T-cell (primary cell): ENCODE measurements at regions not wholly inside any gene's neighbourhood (a gene's known extent, or its start where the extent isn't known, plus 50 kb on each side); places are given as distances from the start of the nearest gene placed in this dataset.

ENCODE experiments used
- ATAC-seq, 4 experiments: fragments of 200-7000 bp in 3 of 4; fragments of 150-1000 bp in 1 of 4; cut with Tn5 transposase; replicated peaks in 1 of 4; 1 replicate in 3 of 4; 2 replicates in 1 of 4; pipeline ENCODE4 v1.10.0; 2021; ENCODE audit warnings: moderate library complexity in 3 of 4, mild to moderate bottlenecking in 2 of 4, moderate number of reproducible peaks in 1 of 4
- CTCF ChIA-PET, 2 donors: fragments of 300-600 bp; sonication (Branson Sonifier 250); formaldehyde crosslinking; loops; one replicate each; lab custom pipeline; 2022; ENCODE audit warnings: antibody characterized with exemption in 2 of 2; lab: Charles Lee
- POLR2A ChIA-PET, 2 donors: fragments of 300-600 bp; sonication (Branson Sonifier 250); formaldehyde crosslinking; loops; one replicate each; lab custom pipeline; 2022; ENCODE audit warnings: antibody characterized with exemption in 2 of 2; lab: Charles Lee
- DNase-seq, 35 experiments: peaks; one replicate each; pipeline versions ENCODE4 v3.0.0 to v3.0.0-alpha.2; 2013 to 2023
- H3K27ac ChIP-seq: one replicate; pipeline ENCODE4 v1.5.1; 2013; ENCODE audit warnings: low read length
- H3K27me3 ChIP-seq, 2 experiments: replicated peaks in 1 of 2; 1 replicate in 1 of 2; 2 replicates in 1 of 2; pipeline versions ENCODE4 v1.6.1 to v1.7.0; 2013; ENCODE audit warnings: low read length in 1 of 2, mixed read lengths in 1 of 2; ENCODE audit not compliant: control insufficient read depth in 2 of 2, insufficient read depth in 2 of 2; ENCODE audit errors: extremely low read depth in 1 of 2
- H3K36me3 ChIP-seq, 2 donors: 1 replicate in 1 of 2; 2 replicates in 1 of 2; pipeline versions ENCODE4 v1.6.1 to v1.7.0; 2013; ENCODE audit warnings: low read length in 1 of 2; ENCODE audit not compliant: control insufficient read depth in 2 of 2, insufficient read depth in 1 of 2; ENCODE audit errors: extremely low read depth in 1 of 2
- H3K4me1 ChIP-seq, 2 experiments: 1 replicate in 1 of 2; 2 replicates in 1 of 2; pipeline versions ENCODE4 v1.6.1 to v1.7.0; 2013; ENCODE audit warnings: low read length in 2 of 2, mixed read lengths in 1 of 2; ENCODE audit not compliant: insufficient read depth in 2 of 2, control insufficient read depth in 1 of 2; ENCODE audit errors: extremely low read depth in 1 of 2
- H3K4me3 ChIP-seq, 2 donors: 1 replicate in 1 of 2; 2 replicates in 1 of 2; pipeline versions ENCODE4 v1.5.1 to v1.7.0; 2013; ENCODE audit warnings: mild to moderate bottlenecking in 2 of 2, low read length in 1 of 2, moderate library complexity in 1 of 2; ENCODE audit not compliant: control insufficient read depth in 1 of 2; ENCODE audit errors: extremely low read depth in 1 of 2
- H3K9me3 ChIP-seq: 2 replicates; pipeline ENCODE4 v1.7.0; 2013
- H3K27ac Mint-ChIP-seq, 2 donors: one replicate each; pipeline ENCODE4 v1.8.0; 2020 to 2021; ENCODE audit warnings: mild to moderate bottlenecking in 2 of 2, mixed read lengths in 2 of 2
- H3K27me3 Mint-ChIP-seq, 2 donors: one replicate each; pipeline ENCODE4 v1.8.0; 2021 to 2022; ENCODE audit warnings: mixed read lengths in 2 of 2
- H3K36me3 Mint-ChIP-seq: one replicate; pipeline ENCODE4 v1.8.0; 2021; ENCODE audit warnings: mixed read lengths
- H3K4me1 Mint-ChIP-seq, 3 donors: one replicate each; pipeline ENCODE4 v1.8.0; 2020 to 2022; ENCODE audit warnings: mixed read lengths in 3 of 3, mild to moderate bottlenecking in 1 of 3
- H3K4me3 Mint-ChIP-seq, 3 donors: one replicate each; pipeline ENCODE4 v1.8.0; 2020 to 2022; ENCODE audit warnings: mild to moderate bottlenecking in 3 of 3, mixed read lengths in 3 of 3, moderate library complexity in 3 of 3
- H3K9me3 Mint-ChIP-seq, 3 donors: one replicate each; pipeline ENCODE4 v1.8.0; 2020 to 2022; ENCODE audit warnings: mixed read lengths in 3 of 3
- WGBS: methylation state at CpG from one replicate; pipeline ENCODE4 v1.1.5; 2013; ENCODE audit warnings: missing lambda C conversion rate; ENCODE audit not compliant: insufficient coverage; 5-methylcytosine and 5-hydroxymethylcytosine counted together

GRCh38 chr16:76207270-76207669 is 69.9 kb upstream of the CNTNAP4 start:
- no peaks in the 10 kb centered on the region for H3K27me3 ChIP-seq
- no peaks in the 10 kb centered on the region for H3K4me1 ChIP-seq
- no peaks in the 10 kb centered on the region for H3K9me3 ChIP-seq
- ChIA-PET POLR2A (no interaction called here), CTCF (no interaction called here)
- 43% methylated on average over 3 of the region's 3 CpGs for WGBS
- no peak overlapping the region for H3K27ac Mint-ChIP-seq
- H3K4me1 Mint-ChIP-seq, result no peaks in the 10 kb centered on the region
- H3K27me3 Mint-ChIP-seq, result no peaks in the 10 kb centered on the region
- DNase-seq, result no peak
- no peaks in the 10 kb centered on the region for H3K36me3 ChIP-seq
- H3K9me3 Mint-ChIP-seq, result peaks cover 7 to 26% (median 20%) of the 10 kb centered on the region in 3 donors
- H3K27ac ChIP-seq, result no peak overlapping the region
- no peak overlapping the region for H3K4me3 ChIP-seq
- H3K36me3 Mint-ChIP-seq, result no peaks in the 10 kb centered on the region
- ATAC-seq, result no peak
- H3K4me3 Mint-ChIP-seq, result no peak overlapping the region

- POLR2A ChIA-PET, result no interaction called here
- H3K4me3 Mint-ChIP-seq, result no peak overlapping the region
Observed at GRCh38 chr16:76210157-76210556, 67.0 kb upstream of the CNTNAP4 start.

DNA sequence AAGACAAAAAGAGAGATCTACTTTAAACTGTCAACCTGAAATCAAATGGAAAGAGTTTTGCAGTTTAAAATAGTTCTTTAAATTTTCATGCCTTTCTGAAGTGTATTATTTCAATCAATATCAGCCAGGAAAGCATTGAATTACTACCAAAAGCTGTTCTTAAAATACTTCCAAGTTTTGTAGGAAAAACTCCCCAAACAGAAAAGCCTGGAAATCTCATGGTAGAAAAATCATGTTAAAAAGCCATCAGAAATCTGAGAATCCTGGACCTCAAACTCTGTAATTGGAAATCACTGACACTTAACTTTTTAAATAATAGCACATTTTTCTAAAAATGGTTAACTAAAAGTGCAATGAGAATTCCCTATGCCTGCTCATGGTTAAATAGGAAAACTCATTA is 63.3 kb upstream of the CNTNAP4 start:
- ATAC-seq (no peak), DNase-seq (no peak)
- no peaks in the 10 kb centered on the region for H3K36me3 Mint-ChIP-seq
- H3K27me3 Mint-ChIP-seq, result no peaks in the 10 kb centered on the region
- Histone ChIP-seq H3K4me1 (no peaks in the 10 kb centered on the region), H3K9me3 (no peaks in the 10 kb centered on the region), H3K4me3 (no peak overlapping the region), H3K27me3 (no peaks in the 10 kb centered on the region), H3K36me3 (no peaks in the 10 kb centered on the region), H3K27ac (no peak overlapping the region)
- no peaks in the 10 kb centered on the region for H3K4me1 Mint-ChIP-seq
- CTCF ChIA-PET, result no interaction called here
- no peak overlapping the region for H3K4me3 Mint-ChIP-seq
- no peak overlapping the region for H3K27ac Mint-ChIP-seq
- peaks cover 13 to 19% (median 17%) of the 10 kb centered on the region in 3 donors for H3K9me3 Mint-ChIP-seq
- POLR2A ChIA-PET, result no interaction called here

More at GRCh38 chr16:76210157-76210556, 67.0 kb upstream of the CNTNAP4 start:
- Mint-ChIP-seq H3K9me3 (peaks cover 13 to 21% (median 20%) of the 10 kb centered on the region in 3 donors), H3K27me3 (no peaks in the 10 kb centered on the region), H3K36me3 (no peaks in the 10 kb centered on the region), H3K27ac (no peak overlapping the region), H3K4me1 (no peaks in the 10 kb centered on the region)
- DNase-seq, result no peak
- Histone ChIP-seq H3K36me3 (no peaks in the 10 kb centered on the region), H3K27me3 (no peaks in the 10 kb centered on the region), H3K4me3 (no peak overlapping the region), H3K9me3 (no peaks in the 10 kb centered on the region), H3K4me1 (no peaks in the 10 kb centered on the region), H3K27ac (no peak overlapping the region)
- CTCF ChIA-PET, result no interaction called here
- no peak for ATAC-seq
- WGBS, result 67% methylated on average over 4 of the region's 5 CpGs

DNA sequence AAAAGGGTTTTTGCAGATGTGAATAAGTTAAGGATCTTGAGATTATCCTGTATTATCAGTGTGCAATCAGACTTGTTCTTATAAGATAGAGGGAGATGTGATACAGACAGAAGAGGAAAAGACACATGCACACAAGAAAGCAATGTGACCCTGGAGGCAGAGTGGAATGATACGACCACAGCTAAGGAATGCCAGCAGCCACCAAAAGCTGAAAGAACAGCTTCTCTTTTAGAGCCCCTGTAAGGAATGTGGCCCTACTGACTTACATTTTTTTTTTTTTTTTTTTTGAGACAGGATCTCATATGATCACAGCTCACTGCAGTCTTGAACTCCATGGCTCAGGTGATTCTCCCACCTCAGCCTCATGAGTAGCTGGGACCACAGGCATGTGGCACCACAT is 62.3 kb upstream of the CNTNAP4 start:
- Mint-ChIP-seq H3K27me3 (no peaks in the 10 kb centered on the region), H3K4me1 (no peaks in the 10 kb centered on the region), H3K9me3 (peaks cover 13 to 19% (median 17%) of the 10 kb centered on the region in 3 donors), H3K36me3 (no peaks in the 10 kb centered on the region), H3K27ac (no peak overlapping the region), H3K4me3 (no peak overlapping the region)
- Histone ChIP-seq H3K36me3 (no peaks in the 10 kb centered on the region), H3K27me3 (no peaks in the 10 kb centered on the region), H3K4me1 (no peaks in the 10 kb centered on the region), H3K4me3 (no peak overlapping the region), H3K27ac (no peak overlapping the region), H3K9me3 (no peaks in the 10 kb centered on the region)
- DNase-seq, result no peak
- ChIA-PET POLR2A (no interaction called here), CTCF (no interaction called here)
- WGBS, result 80% methylated on average over 1 of the region's 1 CpG
- ATAC-seq, result no peak

GRCh38 chr16:76222087-76222486 is 55.1 kb upstream of the CNTNAP4 start:
- H3K27me3 Mint-ChIP-seq, result no peaks in the 10 kb centered on the region
- H3K9me3 Mint-ChIP-seq, result peaks cover 0 to 1% (median 0%) of the 10 kb centered on the region in 3 donors
- H3K4me1 ChIP-seq, result no peaks in the 10 kb centered on the region
- H3K27ac Mint-ChIP-seq, result no peak overlapping the region
- no peaks in the 10 kb centered on the region for H3K9me3 ChIP-seq
- ChIA-PET CTCF (no interaction called here), POLR2A (interaction anchor here in 1 of 2 donors (0.6 kb wide), 1 partner anchor 38 kb away, joined by 3 read pairs; no protein-coding TSS in a partner anchor)
- H3K4me1 Mint-ChIP-seq, result no peaks in the 10 kb centered on the region
- H3K27me3 ChIP-seq, result no peaks in the 10 kb centered on the region
- 18% methylated on average over 3 of the region's 3 CpGs for WGBS
- DNase-seq (no peak), ATAC-seq (no peak)
- no peaks in the 10 kb centered on the region for H3K36me3 Mint-ChIP-seq
- no peak overlapping the region for H3K27ac ChIP-seq
- no peaks in the 10 kb centered on the region for H3K36me3 ChIP-seq
- H3K4me3 Mint-ChIP-seq, result no peak overlapping the region
- no peak overlapping the region for H3K4me3 ChIP-seq

DNA sequence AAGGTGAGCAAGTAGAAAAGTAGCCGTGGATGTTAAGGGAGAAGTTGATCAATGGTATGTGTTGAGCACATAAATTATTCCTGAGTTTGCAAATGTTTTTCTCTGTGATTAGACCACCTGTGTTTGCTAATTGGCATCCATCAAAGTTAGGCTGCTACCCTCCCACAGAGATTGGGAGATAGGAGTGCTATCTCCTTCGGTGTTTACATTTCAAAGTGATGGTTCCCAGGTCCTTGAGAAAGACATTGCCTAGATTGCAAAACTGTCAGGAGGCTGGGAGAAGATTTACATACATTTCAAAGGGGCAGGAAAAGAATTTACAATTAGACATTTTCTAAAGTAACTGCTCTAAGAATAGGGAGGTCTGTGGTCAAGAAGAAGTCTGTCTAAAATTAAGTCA is 54.3 kb upstream of the CNTNAP4 start:
- Mint-ChIP-seq H3K27ac (no peak overlapping the region), H3K9me3 (peaks cover 0 to 1% (median 0%) of the 10 kb centered on the region in 3 donors), H3K4me3 (no peak overlapping the region), H3K4me1 (no peaks in the 10 kb centered on the region), H3K36me3 (no peaks in the 10 kb centered on the region), H3K27me3 (no peaks in the 10 kb centered on the region)
- Histone ChIP-seq H3K36me3 (no peaks in the 10 kb centered on the region), H3K27ac (no peak overlapping the region), H3K9me3 (no peaks in the 10 kb centered on the region), H3K4me3 (no peak overlapping the region), H3K4me1 (no peaks in the 10 kb centered on the region), H3K27me3 (no peaks in the 10 kb centered on the region)
- DNase-seq (no peak), ATAC-seq (no peak)
- WGBS, result 13% methylated on average over 1 of the region's 2 CpGs
- ChIA-PET POLR2A (no interaction called here), CTCF (no interaction called here)

DNA sequence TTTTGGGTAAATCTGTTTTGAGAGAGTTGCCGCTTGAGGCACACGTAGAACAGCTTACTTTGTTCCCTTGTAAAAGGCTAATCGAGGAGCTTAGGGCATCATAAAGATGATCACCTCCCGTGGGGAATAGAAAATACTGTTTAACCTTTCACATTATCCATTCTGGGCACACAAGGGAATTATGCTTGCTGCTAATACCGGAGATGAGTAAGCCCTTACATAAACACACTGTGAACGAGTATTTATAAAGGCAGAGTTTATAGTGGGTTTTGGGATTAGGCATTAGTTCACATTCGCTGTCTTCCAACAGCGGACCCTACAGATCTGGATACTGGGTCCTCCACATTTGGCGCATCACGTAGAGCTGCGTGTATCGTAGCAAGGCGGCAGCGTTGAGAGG is 51.2 kb upstream of the CNTNAP4 start:
- WGBS, result 92% methylated on average over 8 of the region's 14 CpGs
- no peaks in the 10 kb centered on the region for H3K36me3 Mint-ChIP-seq
- no peaks in the 10 kb centered on the region for H3K27me3 Mint-ChIP-seq
- peaks cover 5 to 13% (median 10%) of the 10 kb centered on the region in 3 donors for H3K9me3 Mint-ChIP-seq
- H3K4me3 ChIP-seq, result no peak overlapping the region
- DNase-seq (no peak), ATAC-seq (no peak)
- no peaks in the 10 kb centered on the region for H3K9me3 ChIP-seq
- no peaks in the 10 kb centered on the region for H3K4me1 Mint-ChIP-seq
- H3K4me3 Mint-ChIP-seq, result no peak overlapping the region
- no peaks in the 10 kb centered on the region for H3K36me3 ChIP-seq
- no peaks in the 10 kb centered on the region for H3K4me1 ChIP-seq
- POLR2A ChIA-PET, result no interaction called here
- no peaks in the 10 kb centered on the region for H3K27me3 ChIP-seq
- no peak overlapping the region for H3K27ac ChIP-seq
- CTCF ChIA-PET, result no interaction called here
- no peak overlapping the region for H3K27ac Mint-ChIP-seq
